Stimulated activated CD8-positive, alpha-beta memory T cell treated with anti-CD3 and anti-CD28 coated beads, Interleukin-15, amount 100 ng/mL, for 4 hours (primary cell): ENCODE measurements at regions not wholly inside any gene's neighbourhood (a gene's known extent, or its start where the extent isn't known, plus 50 kb on each side); places are given as distances from the start of the nearest gene placed in this dataset.

Experiments
- DNase-seq, 2 donors: peaks; one replicate each; pipeline ENCODE4 v3.0.0-alpha.2; 2020; ENCODE audit warnings: low read depth in 2 of 2

DNA sequence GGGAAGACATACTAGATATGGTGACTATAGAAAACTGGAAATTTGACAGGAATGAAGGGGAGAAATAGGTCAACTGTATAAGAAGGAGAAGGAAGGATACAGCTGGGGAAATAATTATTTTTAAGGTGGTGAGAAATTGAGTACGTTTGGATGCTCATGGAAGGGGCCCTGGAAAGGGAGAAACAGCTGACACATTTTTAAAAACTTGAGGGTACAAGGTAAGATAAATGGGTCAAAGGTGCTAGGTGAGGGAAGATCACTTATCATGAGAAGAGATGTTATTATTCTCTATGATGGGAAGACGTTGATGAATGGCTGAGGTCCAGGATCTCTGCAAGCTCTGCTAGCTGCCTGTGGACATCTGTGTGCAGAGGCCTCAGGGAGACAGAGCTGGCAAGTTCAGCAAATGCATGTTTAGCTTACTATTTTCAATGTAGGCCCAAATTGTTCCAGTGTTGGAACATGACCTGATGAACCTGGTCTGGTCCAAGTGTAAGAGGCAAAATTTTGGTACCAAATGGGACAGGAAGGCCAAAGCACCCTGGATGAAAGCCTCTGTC is 181.7 kb downstream of the MTRR start:
- no peak for DNase-seq

DNA sequence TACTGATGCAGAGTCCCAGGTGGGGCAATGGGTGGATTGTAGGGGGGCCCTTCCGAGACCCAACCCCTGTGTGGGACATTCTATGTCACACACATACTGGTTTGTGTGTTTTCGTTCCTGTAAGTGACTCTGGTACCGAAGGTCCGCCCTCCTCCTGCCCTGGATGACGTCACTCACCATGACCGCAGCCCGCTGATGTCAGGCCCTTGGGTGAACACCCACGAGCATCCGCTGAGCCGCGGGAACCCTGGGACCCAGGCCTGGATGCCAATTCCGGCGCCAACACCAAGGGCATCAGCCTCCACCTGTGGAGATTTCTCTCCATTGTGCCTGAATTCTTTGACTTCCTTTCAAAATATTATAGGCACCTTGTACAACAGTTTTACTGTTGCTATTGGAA is 184.3 kb downstream of the MTRR start:
- no peak for DNase-seq

DNA sequence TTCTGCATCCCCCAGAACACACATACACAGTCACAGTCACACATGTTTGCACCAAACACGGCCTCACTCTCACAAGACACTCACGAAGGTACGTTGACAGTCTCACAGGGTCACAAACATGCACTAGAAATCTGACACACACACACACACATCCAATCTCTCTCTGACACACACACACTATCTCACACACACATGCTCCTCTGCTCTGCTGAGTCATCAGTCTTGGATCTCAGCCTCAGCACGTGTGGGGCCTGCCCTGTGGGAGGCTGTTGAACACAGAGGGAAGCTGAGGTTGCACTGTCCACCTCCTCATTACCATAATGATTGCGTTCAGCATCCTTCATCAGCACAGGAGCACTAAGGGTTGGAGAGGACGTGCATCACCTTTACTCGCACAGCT is 188.8 kb downstream of the MTRR start:
- no peak for DNase-seq

DNA sequence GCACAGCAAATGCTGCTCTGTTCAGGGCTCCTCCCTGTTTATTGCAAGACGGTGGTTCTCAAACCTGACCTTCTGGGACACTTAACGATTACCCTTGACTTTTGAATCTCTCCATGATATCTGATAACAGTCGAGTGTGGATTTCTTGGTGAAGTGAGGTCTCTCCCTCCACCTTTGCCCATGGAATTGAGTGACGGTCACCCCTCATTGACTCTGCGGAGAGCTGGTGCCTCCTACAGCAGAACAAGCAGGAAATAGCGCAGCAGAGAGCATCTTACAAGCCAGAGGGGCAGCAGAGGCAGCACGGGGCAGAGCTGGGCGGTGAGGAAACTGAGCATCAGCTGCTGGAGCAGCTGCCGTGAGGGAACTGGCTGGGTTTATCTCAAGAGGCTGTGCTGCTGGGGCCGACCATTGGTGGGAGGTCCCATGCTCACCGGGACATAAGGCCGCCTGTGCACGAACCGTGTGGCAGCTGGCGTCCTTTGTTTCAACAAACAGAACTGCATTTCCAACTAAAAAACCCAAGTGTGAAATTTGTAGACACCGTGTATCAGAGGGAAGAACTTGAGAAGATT is 189.8 kb downstream of the MTRR start:
- DNase-seq, result no peak

DNA sequence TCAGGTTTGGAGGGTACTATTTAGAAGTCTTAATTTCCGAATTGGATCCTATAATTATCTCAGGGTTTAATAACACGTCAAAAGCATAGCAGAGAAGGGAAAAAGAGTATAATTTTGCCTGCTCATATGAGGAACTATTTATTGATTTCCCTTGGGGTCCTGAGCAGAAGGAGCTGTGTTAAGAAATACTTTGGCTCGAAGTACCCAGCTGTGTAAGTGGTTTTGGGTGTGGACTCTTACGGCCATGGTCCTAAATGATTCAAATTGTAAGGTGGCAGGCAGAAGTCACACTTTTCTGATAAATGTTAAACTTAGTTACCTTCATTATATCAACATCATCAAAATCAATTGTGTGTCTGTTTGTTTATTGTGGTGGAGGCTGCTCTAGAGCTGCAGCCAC is 190.4 kb downstream of the MTRR start:
- no peak for DNase-seq

DNA sequence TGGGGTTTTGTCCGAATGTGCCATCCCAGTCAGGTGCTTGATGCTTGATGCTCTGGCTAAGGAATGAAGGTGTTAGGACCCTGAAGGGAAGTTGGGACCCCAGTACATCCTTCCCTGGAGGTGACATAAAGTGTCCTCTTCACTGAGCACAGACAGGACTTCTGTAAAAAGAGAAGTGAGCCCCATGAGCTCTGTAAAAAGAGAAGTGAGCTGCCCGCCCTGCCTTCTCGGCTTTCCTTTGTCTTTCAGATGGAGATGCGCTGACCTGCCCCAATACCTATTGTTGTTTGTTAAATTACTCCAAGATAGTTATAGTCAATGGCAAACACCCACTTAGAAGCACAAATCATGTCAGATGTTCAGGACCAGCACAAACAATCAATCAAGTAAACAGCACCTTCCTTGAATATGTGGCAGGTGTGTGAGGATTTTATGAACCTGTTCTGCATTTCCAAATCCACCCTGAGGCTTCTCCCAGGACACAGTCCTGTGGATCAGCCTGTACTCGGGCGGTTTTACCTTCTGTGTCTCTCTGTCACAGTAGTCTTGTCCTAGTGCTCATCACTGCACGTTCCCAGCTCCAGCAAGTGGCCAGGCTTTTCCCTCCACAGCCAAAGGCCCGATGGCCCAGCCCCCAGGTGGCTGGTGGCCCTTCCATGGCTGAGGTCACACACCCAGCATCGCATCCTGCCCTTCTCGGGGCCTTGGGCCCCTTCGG is 191.4 kb downstream of the MTRR start:
- DNase-seq, result no peak

DNA sequence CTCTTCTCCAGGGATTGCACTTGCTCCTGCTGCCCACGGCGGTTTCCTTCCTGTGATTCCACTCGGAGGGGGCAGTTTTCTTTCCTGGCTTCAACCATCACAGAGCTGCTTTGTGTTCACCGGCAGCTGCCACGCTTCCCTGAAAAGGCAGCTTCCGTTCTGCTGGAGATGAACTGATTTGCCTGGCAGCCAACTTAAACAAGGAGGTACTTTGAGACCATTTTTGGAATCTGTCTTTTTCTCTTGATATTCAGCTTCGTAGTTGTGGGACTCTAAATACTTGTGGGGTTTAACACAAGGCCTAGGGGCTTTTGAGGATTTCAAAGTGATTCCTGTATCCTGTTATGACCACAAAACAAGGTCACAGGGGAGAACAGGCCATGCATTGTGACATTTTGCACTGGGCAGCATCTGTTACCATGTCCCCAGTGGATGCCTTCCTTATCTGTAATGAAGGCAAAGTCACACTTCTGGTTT is 192.0 kb downstream of the MTRR start:
- no peak for DNase-seq

DNA sequence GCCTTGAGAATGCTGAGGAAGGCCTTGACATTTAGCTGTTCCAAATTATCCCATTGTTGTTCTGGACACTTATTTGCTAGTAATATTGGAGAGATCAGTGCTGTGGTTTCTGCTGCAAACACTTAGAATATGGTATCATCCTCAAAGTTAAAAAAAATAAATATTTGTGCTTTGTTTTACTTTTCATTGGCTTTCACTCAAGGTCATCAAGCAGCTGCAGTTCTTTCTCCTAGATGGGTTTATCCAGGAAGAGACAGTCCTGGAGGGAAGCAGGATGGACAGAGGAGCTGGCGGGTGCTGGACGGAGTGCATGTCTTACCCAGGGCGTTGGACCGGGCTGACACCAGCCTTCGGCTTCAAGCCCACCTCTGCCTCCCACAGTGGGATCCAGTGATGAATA is 193.6 kb downstream of the MTRR start:
- DNase-seq, result no peak

DNA sequence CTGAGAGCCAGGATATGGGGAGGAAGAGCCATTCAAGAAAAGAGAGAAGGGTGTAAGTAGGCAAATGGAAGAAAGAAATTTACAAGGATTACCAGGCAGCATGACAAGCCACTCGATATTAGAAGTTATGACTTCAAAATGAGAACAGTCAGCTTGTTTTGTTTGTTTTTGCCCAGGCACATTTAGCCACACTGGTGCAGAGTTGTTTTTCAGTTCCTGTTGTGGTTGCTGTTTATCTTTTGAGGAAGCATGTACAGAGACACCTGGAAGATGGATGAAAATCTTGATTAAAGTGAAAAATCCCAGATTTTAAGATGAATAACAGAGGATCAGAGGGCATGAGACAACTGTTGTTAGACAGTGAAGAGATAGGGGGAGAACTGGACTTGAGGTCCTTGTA is 199.1 kb downstream of the MTRR start:
- DNase-seq, result no peak

DNA sequence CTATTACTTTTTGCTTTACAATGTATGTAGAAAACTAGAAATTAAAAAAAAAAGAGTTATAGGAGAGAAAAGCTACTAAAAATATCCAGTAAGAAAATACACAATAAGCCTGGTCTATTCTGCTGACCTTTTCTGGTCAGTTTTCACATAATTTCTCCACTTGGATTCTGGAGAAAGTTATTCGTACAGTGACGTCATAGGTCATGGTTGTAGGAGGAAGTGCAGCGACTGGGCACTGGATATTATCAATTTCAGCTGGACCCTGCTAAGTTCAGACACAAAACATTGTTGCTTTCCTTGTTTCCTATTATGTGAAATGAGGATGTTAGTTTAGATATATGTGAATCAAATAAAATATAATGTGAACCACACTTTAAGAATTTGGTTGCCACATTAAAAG is 201.2 kb downstream of the MTRR start:
- no peak for DNase-seq

DNA sequence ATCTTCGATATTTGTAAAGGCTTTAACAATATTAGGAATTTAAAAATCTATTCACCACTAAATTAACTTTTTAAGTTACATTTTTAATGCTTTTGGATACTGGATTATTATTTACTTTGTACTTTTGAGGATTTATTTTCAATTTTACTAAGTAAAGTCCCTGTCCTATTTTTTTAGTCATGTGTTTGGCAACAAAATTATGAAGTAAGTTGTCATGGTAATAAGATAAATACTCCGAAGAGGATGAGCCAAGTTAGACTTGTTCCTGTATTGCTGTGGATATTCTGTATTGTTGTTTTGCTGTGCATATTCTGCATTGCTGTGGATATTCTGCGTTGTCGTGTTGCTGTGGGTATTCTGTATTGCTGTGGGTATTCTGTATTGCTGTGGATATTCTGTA is 210.1 kb downstream of the MTRR start:
- DNase-seq, result no peak

DNA sequence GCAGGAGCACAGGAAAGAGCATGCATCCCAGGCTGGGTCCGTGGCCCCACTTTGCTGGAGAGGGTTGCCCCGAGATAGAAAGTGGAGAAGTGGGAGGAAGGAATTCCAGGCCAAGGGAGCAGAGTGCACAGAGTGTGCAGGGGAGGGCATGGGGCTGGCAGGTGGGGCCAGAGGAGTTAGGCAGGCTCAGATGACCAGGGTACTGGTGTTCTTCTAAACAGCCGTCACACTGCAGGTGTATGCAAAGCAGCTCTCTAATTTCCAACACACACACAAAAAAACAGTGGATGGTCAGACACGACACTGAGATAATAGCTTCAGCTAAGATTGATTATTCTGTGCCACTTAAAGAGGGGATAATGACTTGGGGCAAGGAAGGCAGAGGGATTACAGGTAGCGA is 212.2 kb downstream of the MTRR start:
- no peak for DNase-seq

DNA sequence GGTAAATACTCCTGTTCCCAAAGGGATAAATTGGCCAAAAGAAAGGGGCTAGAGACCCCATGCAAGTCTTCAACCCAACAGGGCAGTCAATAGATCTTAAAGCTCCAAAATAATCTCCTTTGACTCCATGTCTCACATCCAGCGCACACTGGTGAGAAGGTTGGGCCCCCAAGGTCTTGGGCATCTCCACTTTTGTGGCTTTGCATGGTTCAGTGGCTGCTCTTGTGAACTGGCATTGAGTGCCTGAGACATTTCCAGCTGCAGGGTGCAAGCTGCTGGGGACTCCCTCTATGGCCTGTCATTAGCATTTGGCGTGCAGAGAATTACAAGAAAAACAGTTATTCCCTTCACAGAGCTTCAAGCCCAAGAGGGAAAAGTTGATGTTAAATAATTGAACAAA is 224.7 kb downstream of the MTRR start:
- DNase-seq, result no peak

DNA sequence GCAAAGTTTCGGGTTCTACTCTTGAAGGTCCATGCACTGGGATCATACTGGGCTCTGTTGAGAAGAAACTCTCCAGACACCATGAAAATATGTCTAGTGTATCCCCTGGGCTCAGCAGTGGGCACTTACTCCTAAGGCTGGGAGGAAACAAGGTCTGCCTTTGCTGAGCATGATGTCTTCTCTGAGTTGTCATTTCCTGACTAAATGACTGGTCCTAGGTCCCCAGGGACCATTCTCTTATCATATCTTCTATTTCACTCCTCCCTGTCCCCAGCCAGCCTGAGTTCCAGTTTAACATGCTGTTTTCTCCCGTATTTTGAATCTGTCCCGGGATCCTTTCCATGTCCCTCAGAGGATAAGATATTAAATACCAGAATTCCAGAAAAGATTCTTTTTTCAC is 225.4 kb downstream of the MTRR start:
- DNase-seq, result no peak

DNA sequence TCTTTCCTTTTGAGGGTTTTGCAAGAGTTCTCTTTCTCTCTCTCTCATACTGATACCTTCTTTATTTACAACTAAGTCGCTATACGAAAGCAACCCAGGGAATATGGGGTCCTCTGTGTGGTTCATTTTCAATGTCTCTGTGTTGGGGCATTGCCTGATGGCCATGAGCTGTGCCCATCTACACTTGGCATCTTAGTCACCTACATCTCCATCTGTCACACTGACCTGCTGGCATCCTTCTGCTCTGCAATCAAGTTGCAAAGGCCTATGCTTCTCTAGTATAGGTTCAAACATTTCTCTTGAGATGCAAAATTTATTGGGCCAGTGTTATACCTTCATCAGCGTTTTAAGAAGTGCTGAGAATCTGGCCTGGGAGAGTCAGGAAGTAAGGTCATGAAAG is 228.2 kb downstream of the MTRR start:
- no peak for DNase-seq

DNA sequence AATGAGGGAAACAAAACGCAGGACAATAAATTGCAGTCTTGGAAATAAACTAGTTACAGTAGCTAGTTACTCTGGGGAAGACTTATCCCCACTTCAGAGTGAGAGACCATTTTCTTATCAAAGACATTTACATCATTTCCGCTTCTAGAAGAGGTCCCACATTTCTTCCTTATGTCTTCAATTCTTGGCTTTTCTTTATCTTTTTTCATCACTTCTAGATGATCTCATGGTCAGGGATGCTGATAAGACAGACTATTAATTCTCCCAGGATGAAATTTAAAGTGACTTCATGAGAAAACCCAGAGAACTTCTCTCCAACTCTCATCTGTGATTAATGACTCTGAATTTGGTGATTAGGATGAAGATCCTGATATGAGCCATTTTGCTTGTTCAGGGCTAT is 229.1 kb downstream of the MTRR start:
- no peak for DNase-seq

DNA sequence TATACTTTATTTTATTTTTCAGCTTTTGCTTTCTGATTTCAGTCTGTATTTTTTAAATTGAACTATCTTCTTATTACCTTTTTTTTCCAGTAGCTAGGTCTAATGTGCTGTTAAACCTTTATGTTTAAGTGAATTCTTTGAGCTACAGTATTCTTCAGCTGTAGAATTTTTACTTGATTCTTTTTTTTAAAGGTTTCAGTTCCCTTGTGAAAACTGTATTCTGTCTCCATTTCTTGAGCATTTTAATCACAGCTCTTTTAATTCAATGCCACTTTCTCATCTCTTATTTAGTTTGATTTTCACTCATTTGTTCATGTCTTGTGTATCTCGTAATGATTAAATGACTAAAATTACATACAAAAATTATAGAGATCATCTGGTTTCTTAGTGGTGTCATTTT is 233.8 kb downstream of the MTRR start:
- no peak for DNase-seq

DNA sequence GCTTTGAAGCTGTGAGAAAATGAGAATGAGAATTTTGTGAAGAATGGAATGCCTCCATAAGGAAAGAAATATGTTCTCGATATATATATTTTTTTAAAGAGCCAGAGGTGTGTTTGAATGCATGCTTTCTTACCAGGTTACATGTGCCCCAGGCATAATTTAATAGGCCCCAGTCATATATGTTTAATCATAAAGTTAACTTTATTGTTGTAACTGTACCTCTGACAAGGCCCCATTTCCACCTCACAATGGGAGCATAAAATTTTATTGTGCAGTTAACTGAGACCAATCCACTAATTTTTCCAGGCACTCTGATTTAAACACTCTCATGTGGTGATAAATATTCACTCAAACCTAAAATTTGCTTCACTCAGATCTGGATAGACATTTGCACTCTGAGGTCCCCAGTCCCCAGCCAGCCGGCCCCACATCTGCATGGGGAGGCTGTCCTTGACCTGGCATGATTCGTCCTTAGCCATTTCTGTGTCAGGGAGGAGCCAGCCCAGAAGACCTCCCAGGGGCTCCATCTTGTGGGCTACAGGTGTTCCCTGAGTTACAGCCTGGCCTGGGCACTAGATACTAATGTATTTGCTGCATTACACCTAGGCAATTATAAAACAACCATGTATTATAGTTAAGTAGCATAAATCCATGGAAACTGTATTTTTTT is 245.8 kb downstream of the MTRR start:
- no peak for DNase-seq

DNA sequence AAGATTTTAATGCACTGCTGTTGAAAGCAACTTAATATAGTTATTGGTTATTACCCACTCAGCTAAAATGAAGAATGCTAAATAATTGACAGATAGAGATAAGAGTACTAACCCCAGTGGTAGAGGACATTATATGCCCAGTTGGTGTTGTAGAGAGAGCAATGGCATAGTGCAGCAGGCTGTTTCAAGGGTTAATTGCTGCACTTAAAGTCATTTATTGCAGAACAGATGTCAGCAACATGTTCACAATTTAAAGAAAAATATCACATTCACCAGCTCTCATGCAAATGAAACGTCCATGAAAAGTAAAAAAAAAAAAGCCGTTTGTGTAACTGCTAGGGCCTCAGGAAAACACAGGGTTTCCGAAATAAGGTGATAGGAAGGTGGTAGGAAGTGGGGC is 254.6 kb downstream of the MTRR start:
- DNase-seq, result no peak

DNA sequence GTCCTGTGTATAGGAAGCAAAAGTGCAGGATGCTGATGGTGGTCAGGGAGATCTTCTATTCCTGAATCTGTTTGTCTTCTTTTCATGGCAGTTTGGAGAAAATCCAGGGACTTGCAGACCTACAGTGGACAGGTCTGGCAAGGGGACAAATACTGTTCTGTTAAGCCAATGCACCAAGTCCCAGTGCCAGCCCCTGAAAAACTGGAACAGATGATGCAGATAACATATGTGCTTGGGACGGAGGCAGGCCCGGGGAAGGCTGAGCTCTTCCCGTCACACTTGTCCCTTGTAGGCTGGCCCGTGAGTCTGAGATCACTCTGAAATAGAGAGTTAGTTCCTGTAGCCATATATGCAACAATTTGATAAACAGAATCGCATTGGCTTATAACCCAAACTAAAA is 265.7 kb downstream of the MTRR start:
- no peak for DNase-seq

DNA sequence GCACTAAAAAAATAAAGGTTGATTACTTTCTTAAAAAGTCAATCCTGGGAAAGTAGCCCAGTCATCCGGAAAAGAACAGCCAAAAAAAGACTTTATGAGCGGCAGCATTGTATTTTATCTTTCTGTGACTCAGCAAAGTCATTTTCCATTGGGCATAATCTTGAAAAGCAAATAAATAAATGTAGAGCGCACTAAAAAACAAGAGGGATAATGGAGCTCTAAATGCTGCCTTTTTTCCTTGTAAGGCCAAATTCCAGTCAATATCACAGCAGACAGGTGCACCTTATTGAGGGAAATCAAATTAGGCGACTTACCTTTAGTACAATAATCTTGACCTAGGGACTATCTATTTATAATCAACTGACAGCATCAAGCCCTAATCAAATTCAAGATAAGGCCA is 266.8 kb downstream of the MTRR start:
- DNase-seq, result no peak

DNA sequence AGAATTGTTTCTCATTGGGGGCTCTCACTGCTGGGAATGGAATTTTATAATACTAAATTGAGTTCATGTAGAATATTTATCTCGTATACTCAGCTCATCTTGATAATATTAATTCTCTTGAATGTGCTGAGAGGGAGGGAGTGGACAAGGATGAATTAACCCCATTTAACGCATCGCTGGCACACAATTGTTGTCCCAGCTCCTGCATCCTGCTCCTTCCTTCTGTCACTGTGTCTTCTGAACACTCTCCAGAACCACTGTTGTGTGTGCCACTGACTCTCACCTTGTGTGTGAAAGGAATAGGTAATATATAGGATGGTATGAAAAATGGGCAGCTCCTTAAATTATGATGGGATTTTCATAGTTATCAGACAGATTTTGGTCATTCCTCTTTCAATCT is 267.3 kb downstream of the MTRR start:
- no peak for DNase-seq

DNA sequence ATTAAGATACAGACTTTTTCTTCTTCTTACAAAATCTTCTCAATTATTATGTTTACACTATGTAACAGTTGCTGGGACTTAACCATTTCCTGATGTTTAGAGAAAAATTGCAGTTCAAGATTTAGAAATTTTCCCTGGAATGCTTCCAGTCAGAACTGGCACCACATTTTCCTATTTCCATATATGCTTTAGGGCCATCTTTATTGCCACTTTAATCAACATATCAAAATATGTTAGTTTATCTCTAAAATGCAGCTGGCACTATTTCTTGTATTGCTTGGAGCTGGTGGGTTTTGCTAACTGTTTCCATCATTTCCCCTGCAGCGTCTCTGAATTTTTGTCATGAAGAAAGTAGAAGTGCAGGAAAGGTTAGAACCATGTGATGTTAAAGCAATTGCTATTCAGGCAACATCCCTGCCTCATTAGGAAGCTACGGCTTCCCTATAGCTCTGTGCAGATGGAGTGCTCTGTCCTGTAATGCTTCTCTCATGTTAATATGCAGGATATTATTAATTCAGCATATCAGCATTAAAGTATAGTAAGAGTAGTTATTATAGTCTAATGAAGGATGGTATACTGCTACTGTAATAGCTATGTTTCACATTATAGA is 269.1 kb downstream of the MTRR start:
- DNase-seq, result no peak
